ENCODE measurements at regions not wholly inside any gene's neighbourhood (a gene's known extent, or its start where the extent isn't known, plus 50 kb on each side); places are given as distances from the start of the nearest gene placed in this dataset.
"Not testable (repeated sequence)": the region's sequence is repeated elsewhere in the genome, so short reads cannot be mapped to it uniquely, and the experiment has no call there.

GRCh38 chr12:88691811-88692210 lies 111.5 kb upstream of the KITLG start:
- no peak for DNase-seq (ENCODE audit: low read depth in 4 of 4, low spot score in 3 of 4)

DNA sequence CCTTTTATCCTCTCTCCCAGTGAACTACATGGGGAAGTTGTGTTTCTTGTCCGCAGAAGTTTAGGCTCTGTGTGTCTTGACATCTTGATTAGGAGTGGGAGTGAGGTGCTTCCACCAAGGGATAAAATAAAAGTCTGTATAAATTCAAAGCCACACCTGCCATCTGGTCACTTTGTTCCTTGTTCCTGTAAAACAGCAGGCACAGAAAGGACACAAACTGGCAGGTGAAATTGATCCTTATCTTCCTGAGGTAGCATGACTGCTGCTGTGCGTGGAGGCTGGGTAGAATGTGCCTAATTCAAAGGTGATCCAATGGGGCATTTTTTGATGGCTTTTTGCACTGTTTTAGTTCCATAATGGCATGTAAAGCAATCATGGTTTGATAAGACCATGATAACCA lies 104.3 kb upstream of the KITLG start:
- DNase-seq (ENCODE audit: low read depth in 4 of 4, low spot score in 3 of 4), result no peak

DNA sequence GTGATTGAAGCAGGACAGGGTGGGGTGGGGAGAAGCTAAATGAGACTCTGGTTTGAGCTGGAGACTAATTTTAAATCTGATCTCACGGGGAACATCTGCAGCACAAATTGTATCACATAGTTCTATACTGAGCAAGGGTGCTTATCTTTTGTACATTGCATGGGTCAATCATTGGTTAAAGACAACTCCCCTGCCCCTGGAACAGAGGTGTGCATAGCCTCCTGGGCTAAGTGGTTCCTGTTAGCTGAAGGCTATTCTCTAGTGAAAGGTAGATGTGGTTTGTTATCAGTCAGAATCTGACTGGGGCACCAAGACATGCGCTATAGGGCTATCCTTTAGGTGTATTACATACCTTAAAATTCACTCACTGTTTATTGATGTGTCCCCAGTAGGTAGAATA lies 103.9 kb upstream of the KITLG start:
- no peak for DNase-seq (ENCODE audit: low read depth in 4 of 4, low spot score in 3 of 4)

GRCh38 chr12:88683628-88684027 lies 103.4 kb upstream of the KITLG start:
- no peak for DNase-seq (ENCODE audit: low read depth in 4 of 4, low spot score in 3 of 4)

DNA sequence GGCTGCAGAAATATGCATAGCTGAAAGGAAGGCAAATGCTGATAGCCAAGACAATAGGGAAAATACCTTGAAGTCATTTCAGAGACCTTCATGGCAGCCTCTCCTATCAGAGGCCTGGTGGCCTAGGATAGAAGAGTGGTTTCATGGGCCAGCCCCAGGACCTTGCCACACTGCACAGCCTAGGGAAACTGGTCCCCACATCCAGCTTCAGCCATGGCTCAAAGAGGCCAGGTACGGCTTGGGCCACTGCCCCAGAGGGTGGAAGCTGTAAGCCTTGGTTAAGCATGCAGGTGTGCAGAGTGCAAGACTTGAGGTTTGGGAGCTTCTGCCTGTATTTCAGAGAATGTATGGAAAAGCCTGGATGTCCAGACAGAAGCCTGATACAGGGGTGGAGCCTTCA lies 101.0 kb upstream of the KITLG start:
- DNase-seq (ENCODE audit: low read depth in 4 of 4, low spot score in 3 of 4), result no peak

DNA sequence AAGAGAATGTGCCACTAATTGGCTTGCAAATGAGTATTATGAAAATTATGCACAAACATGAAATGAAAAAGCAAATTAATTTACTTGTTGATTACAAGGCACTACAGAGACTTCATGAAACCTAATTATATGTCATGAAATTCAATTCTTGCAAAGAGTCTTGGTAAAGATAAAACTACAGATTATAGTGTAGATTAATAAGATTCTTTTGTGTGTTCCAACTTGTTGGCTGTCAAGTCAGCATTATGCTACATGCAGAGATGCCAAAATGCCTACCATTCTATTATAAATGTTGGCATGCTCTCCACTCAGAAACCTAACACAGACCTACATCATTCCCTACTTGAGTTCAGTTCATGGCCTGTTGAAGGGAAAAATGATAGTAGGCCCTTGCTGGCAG lies 97.2 kb upstream of the KITLG start:
- DNase-seq (ENCODE audit: low read depth in 4 of 4, low spot score in 3 of 4), result no peak

DNA sequence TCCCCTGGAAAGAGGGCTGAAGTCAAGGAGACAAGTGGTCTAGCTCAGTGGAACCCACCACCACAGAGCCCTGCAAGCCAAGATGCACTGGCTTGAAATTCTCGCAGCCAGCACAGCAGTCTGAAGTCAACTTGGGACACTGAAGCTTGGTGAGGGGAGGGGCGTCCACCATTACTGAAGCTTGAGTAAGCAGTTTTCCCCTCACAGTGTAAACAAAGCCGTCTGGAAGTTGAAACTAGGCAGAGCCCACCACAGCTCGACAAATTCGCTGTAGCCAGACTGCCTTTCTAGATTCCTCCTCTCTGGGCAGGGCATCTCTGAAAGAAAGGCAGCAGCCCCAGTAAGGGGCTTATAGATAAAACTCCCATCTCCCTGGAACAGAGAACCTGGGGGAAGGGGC lies 87.3 kb upstream of the KITLG start:
- DNase-seq (ENCODE audit: low read depth in 4 of 4, low spot score in 3 of 4), result not testable (repeated sequence)

DNA sequence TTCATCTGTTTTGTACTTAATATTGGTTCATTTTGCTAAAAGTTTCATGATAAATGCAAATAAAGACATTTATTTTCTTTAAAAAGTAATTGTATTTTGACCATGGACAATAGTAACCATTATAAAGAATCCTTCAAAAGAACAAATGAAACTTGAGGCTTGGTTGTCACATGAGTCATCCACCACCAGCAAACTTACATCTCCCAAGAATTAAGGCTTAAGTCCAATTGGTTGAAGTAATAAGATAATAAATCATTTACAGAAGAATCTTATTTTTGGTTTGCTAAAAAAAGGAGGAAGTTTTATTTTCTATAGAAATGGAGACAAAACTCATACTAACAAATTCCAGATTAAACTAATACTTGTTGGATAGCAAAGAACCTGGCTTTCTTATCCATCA lies 84.8 kb upstream of the KITLG start:
- no peak for DNase-seq (ENCODE audit: low read depth in 4 of 4, low spot score in 3 of 4)

DNA sequence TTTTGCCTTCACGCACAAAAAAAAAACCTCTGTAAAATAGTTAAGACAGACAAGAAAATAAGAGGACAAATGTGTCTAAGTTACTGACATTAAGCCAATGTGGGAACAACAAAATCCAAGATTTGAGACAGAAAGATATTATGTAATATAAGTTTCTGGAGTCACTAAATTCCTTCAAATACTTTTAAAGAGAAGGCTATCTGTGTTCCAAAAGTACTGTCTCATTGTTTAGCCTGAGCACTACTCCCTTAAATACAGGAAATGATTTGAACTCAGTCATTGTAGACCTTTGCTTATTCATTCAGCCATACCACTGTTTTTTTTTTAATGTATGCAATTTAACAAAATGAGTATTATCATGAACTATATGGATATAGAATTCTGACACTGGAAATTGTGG lies 82.7 kb upstream of the KITLG start:
- no peak for DNase-seq (ENCODE audit: low read depth in 4 of 4, low spot score in 3 of 4)

GRCh38 chr12:88662093-88662492 lies 81.8 kb upstream of the KITLG start:
- no peak for DNase-seq (ENCODE audit: low read depth in 4 of 4, low spot score in 3 of 4)

DNA sequence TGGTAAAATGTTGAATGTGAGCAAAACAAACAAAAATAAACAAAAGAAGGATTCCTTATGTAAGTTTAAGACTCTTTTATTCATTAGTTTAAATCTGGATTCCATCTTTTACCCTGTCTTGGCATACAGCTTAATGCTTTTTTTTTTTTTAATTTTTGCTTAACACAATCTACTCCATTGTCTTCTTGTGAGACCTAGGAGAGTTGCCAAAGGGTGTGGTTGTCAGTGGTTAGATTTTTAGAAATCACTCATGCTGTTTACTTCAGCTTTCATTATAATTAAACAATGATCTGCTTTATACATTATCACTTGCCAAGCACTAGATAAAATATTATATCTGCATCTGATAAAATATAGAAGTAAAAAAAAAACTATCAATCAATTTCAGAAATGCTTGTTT lies 77.7 kb upstream of the KITLG start:
- DNase-seq (ENCODE audit: low read depth in 4 of 4, low spot score in 3 of 4), result no peak

DNA sequence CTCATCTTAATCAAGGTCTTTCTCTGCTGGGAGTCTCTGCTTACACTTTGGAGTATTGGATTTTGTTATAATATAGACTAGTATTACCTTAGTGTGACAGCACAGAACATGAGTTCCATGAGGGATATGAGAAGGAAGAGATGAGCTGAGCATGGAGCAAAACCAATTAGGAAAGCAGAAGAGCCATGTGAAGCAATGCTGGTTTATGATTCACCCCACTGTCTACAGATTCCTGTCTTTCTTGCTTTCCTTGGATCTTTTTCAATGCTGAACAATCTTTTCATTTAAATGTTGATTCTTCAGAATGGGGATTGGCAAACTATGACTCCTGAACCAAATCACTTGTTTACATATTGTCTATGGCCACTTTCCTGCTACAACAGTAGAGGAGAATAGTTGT lies 70.4 kb upstream of the KITLG start:
- no peak for DNase-seq (ENCODE audit: low read depth in 4 of 4, low spot score in 3 of 4)

GRCh38 chr12:88648625-88649024 lies 68.4 kb upstream of the KITLG start:
- DNase-seq (ENCODE audit: low read depth in 4 of 4, low spot score in 3 of 4), result no peak

GRCh38 chr12:88646824-88647223 lies 66.6 kb upstream of the KITLG start:
- DNase-seq (ENCODE audit: low read depth in 4 of 4, low spot score in 3 of 4), result no peak

DNA sequence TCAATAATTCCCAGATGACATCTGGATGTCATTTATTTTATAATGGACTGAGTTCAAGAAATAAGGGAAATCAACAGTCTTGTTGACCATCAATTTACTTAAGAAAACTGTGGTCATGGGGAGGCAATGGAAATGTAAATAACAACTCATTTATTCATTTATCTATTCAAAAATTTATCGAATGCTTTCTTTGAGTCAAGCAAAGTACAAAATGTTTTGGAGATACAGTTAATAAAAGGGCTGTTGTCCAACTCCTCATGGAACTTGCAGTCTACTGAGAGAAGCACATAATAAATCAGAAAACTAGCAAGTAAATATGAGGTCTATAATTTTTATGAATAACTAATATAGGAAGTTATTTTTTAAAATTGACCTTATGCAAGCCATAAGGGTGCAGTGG lies 65.5 kb upstream of the KITLG start:
- DNase-seq (ENCODE audit: low read depth in 4 of 4, low spot score in 3 of 4), result no peak

DNA sequence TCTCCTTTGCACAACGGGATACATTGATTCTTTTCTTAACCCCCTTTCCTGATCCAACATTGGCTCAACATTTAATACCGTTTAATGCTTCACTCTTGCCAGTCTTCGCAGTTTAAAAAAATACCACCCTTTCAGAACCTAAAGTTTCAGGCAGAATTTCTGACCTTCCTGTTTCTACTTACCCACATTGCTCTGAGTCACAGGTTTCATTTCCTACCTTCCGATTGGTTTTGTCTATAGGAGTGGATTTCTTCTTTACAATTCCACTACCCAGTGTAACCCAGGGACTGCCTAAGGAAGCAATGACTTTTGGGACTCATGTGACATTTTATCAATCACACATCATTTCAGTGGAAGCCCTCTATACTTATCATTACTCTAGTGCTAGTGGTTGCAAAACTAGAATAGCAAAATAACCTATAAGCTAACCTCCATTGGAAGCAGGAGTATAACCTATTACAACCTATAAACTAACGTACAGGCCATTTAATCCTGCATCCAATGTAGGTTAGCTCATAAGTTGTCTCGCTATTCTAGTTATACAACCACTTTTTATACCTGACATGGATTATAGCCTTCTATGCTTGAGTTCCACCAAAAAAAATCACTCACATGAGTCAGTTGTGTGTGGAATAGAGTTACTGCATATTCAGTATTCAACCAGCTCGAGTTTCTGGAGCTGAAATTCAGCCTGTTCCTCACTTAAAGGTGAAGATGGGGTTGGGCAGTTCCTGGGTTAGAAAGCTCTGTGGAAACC lies 64.9 kb upstream of the KITLG start:
- no peak for DNase-seq (ENCODE audit: low read depth in 4 of 4, low spot score in 3 of 4)

DNA sequence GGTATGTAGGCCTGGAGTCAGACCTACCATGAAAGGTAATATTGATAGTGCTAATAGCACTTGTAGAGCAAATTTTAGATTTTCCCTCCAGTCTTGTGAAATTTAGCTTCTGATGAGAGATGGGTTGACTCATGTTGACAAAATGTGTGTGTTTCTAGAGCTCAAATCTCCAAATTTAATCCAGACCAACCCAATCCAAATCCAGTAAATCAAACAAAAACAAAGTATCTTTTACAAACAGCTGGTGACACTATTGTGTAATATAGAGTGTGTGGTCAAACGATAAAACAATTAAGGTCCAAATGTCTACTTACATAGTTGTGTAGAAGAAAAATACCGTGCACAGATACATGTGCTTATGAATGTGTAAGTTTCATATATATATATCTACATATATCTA lies 63.4 kb upstream of the KITLG start:
- DNase-seq (ENCODE audit: low read depth in 4 of 4, low spot score in 3 of 4), result no peak

DNA sequence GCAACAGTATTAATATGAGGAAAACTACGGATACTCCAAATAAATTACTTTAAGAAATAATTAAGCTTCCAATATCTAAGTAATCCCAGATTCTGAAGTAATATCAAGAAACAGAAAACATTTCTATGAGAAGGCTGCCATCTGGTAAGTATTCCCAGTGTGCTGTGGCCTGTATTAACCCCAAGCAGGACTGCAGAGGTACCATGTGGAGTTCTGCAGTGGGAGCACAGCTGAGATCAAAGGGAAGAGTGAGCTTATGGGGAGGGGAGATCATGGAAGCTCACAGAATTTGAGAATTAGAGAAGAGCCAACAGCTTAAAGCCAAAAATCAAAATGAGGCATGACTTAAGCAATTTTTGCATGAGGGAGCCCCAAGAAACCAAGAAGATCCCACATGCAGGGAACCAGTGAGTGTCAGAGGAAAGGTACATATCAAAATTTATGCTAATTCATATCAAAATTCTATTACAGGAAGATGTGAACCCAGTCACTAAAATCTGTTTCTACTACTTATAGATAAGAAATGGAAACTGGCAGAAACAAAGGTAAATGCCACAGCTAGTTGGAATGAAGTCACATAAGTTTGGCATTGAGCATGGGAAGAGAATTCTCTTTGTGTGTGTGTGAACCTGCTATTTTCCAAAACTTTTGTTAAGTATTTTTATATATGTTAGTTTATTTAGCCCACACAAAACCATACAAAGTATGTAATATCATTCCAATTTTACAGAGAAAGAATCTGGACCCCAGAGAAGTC lies 62.6 kb upstream of the KITLG start:
- no peak for DNase-seq (ENCODE audit: low read depth in 4 of 4, low spot score in 3 of 4)

GRCh38 chr12:88638966-88639760 lies 58.9 kb upstream of the KITLG start:
- DNase-seq (ENCODE audit: low read depth in 4 of 4, low spot score in 3 of 4), result no peak

GRCh38 chr12:88638388-88638787 lies 58.1 kb upstream of the KITLG start:
- no peak for DNase-seq (ENCODE audit: low read depth in 4 of 4, low spot score in 3 of 4)

DNA sequence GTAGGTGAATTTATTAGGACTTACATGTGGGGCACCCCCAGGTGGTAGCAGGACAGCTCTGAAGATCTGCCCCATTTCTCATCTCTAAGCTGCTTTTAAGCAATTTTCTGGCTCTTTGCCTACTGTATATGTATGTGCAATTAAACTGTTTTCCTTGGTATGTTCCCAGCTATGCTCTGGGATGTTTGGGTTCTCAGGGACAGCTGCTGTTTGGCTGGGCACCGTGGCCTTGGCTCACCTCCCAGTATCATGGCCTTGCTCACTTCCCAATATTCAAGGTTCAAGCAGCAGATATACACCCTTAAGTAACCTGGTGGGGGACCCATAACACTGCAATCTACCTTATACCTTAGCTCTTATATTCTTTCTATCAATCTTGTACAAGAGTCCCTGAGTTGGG lies 53.7 kb upstream of the KITLG start:
- DNase-seq (ENCODE audit: low read depth in 4 of 4, low spot score in 3 of 4), result no peak

DNA sequence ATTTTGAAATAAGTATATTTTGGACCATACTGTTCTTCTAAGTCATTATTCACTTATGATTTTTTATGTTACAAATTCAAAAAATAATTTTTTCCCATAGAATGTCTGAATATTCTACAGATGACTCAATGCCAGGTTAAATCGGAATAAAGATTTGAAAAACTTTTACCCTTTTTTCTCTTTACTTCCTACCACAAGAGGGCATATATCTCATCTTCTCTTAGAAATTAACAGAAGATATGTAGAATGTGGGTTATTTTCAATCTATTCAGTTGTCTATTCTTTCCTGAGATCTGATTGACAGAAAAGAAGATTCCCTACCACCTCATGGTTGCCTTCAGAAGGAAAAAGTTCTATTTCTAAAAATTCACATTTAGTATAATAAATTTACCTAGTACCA lies 53.0 kb upstream of the KITLG start:
- DNase-seq (ENCODE audit: low read depth in 4 of 4, low spot score in 3 of 4), result no peak
